ENCODE measurements at regions not wholly inside any gene's neighbourhood (a gene's known extent, or its start where the extent isn't known, plus 50 kb on each side); places are given as distances from the start of the nearest gene placed in this dataset.

- no peaks in the 10 kb centered on the region for H3K36me3 ChIP-seq (ENCODE audit: control insufficient read depth, insufficient read depth, low read length)
- intact Hi-C loops (cut with micrococcal nuclease; ENCODE audit: unreplicated experiment) (no loop called here), in situ Hi-C loops (cut with HindIII; ENCODE audit: low pct_unique_long_range_greater_than_20kb, low sequenced_read_pairs) (no loop called here)
These were observed 1066.1 kb upstream of the FANCL start for GRCh38 chr2:59307196-59307595.

GRCh38 chr2:59303272-59303671 is 1062.1 kb upstream of the FANCL start:
- in situ Hi-C loops (cut with HindIII; ENCODE audit: low pct_unique_long_range_greater_than_20kb, low sequenced_read_pairs): no loop called here
- Histone ChIP-seq H3K9me3 (ENCODE audit: control insufficient read depth, insufficient read depth, low read depth, low read length) (no peaks in the 10 kb centered on the region), H3K4me3 (ENCODE audit: low read depth in 2 of 2, low read length in 2 of 2) (no peak overlapping the region), H3K36me3 (ENCODE audit: control insufficient read depth, insufficient read depth, low read length) (no peaks in the 10 kb centered on the region), H3K4me1 (ENCODE audit: control insufficient read depth, insufficient read depth, low read length) (no peaks in the 10 kb centered on the region), H3K27me3 (ENCODE audit: control insufficient read depth, insufficient read depth, low read length) (no peaks in the 10 kb centered on the region), H3K27ac (ENCODE audit: low read length) (no peak overlapping the region)
- CTCF ChIA-PET: no interaction called here
- BruUV-seq (replicated peaks): no TSS peak
- ATAC-seq: no peak
- no peak for TF ChIP-seq TCF7L2 (IDR thresholded peaks at IDR 0.05; ENCODE audit: low read depth, low read length)
- TF ChIP-seq REST (IDR thresholded peaks at IDR 0.05; ENCODE audit: insufficient read depth in 1 of 2, low read depth in 2 of 2, low read length in 1 of 2): no peak
- no peak for TF ChIP-seq CTCF (IDR thresholded peaks at IDR 0.05)
- TF ChIP-seq POLR2AphosphoS5 (IDR thresholded peaks at IDR 0.05; ENCODE audit: low read depth, low read length): no peak
- no peak for TF ChIP-seq SIN3A (IDR thresholded peaks at IDR 0.05; ENCODE audit: borderline replicate concordance, insufficient read depth, low read depth, low read length)
- DNase-seq (ENCODE audit: low read depth, low spot score): no peak
- POLR2A ChIA-PET: no interaction called here
- intact Hi-C loops (cut with micrococcal nuclease; ENCODE audit: unreplicated experiment): no loop called here

More at GRCh38 chr2:59307196-59307595, 1066.1 kb upstream of the FANCL start:
- no peak overlapping the region for H3K27ac ChIP-seq (ENCODE audit: low read length)
- H3K27me3 ChIP-seq (ENCODE audit: control insufficient read depth, insufficient read depth, low read length): no peaks in the 10 kb centered on the region
- no peaks in the 10 kb centered on the region for H3K9me3 ChIP-seq (ENCODE audit: control insufficient read depth, insufficient read depth, low read depth, low read length)
- POLR2A ChIA-PET: no interaction called here
- H3K4me1 ChIP-seq (ENCODE audit: control insufficient read depth, insufficient read depth, low read length): no peaks in the 10 kb centered on the region
- H3K4me3 ChIP-seq (ENCODE audit: low read depth in 2 of 2, low read length in 2 of 2): no peak overlapping the region
- TF ChIP-seq TCF7L2 (IDR thresholded peaks at IDR 0.05; ENCODE audit: low read depth, low read length): no peak
- ATAC-seq (no peak), DNase-seq (ENCODE audit: low read depth, low spot score) (no peak)
- CTCF ChIA-PET: no interaction called here
- BruUV-seq (replicated peaks): no TSS peak

- no peak overlapping the region for H3K4me3 ChIP-seq (ENCODE audit: low read depth in 2 of 2, low read length in 2 of 2)
- no peaks in the 10 kb centered on the region for H3K27me3 ChIP-seq (ENCODE audit: control insufficient read depth, insufficient read depth, low read length)
- no peak for ATAC-seq
- CTCF ChIA-PET: no interaction called here
- DNase-seq (ENCODE audit: low read depth, low spot score): no peak
- no peaks in the 10 kb centered on the region for H3K4me1 ChIP-seq (ENCODE audit: control insufficient read depth, insufficient read depth, low read length)
- H3K9me3 ChIP-seq (ENCODE audit: control insufficient read depth, insufficient read depth, low read depth, low read length): no peaks in the 10 kb centered on the region
- in situ Hi-C loops (cut with HindIII; ENCODE audit: low pct_unique_long_range_greater_than_20kb, low sequenced_read_pairs): no loop called here
- BruUV-seq (replicated peaks): no TSS peak
- intact Hi-C loops (cut with micrococcal nuclease; ENCODE audit: unreplicated experiment): no loop called here
- POLR2A ChIA-PET: no interaction called here
- H3K27ac ChIP-seq (ENCODE audit: low read length): no peak overlapping the region
- TF ChIP-seq POLR2AphosphoS5 (IDR thresholded peaks at IDR 0.05; ENCODE audit: low read depth, low read length) (no peak), REST (IDR thresholded peaks at IDR 0.05; ENCODE audit: insufficient read depth in 1 of 2, low read depth in 2 of 2, low read length in 1 of 2) (no peak)
- no peaks in the 10 kb centered on the region for H3K36me3 ChIP-seq (ENCODE audit: control insufficient read depth, insufficient read depth, low read length)
These were observed 1061.6 kb upstream of the FANCL start for GRCh38 chr2:59302683-59303082.
